Loucy (cell line): ENCODE measurements at regions not wholly inside any gene's neighbourhood (a gene's known extent, or its start where the extent isn't known, plus 50 kb on each side); places are given as distances from the start of the nearest gene placed in this dataset.

Source experiments
- CTCF ChIP-seq: fragments of 200-600 bp; sonication (generic); conservative IDR thresholded peaks from 2 replicates; pipeline ENCODE4 v1.5.1; 2014; ENCODE audit warnings: mild to moderate bottlenecking, antibody characterized with exemption, low read length
- EZH2phosphoT487 ChIP-seq: fragments of 200-600 bp; IDR thresholded peaks from 2 replicates; pipeline ENCODE4 v1.6.1; 2018; ENCODE audit warnings: antibody characterized with exemption, mild to moderate bottlenecking, moderate library complexity, borderline replicate concordance

DNA sequence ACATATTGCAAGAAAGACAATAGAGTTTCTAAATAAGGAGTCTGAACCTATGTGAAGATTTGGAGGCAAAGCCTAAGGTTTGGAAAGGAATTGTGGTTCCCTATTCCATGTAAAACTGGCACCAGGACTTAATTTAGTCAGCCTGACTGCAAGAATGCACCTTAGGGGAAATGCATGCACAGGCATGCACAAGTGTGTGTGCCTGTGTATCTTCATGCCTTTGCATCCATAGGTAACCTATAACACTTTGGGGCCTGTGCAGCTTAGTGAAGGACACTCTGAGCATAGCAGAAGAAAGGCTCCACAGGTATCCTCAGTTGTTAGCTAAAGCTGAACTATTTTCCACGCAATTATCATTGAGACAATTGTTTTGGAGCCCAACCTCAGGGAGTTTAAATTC lies 73.4 kb downstream of the RPRM start:
- TF ChIP-seq CTCF (no peak), EZH2phosphoT487 (no peak)
